NCI-H187 (cell line): ENCODE measurements at regions not wholly inside any gene's neighbourhood (a gene's known extent, or its start where the extent isn't known, plus 50 kb on each side); places are given as distances from the start of the nearest gene placed in this dataset.

Experiments
- DNase-seq, 2 experiments: peaks; one replicate each; lab custom pipeline; 2025; lab: John Stamatoyannopoulos, UW

- DNase-seq = no peak
These were observed 300.2 kb downstream of the FBXW7 start for GRCh38 chr4:152235718-152236117.

- DNase-seq = no peak
These were observed 301.3 kb downstream of the FBXW7 start for GRCh38 chr4:152234571-152234970.

GRCh38 chr4:152232271-152232670 is 303.6 kb downstream of the FBXW7 start:
- DNase-seq = no peak

- no peak for DNase-seq
These were observed 306.1 kb downstream of the FBXW7 start for GRCh38 chr4:152229782-152230289.

GRCh38 chr4:152225680-152226079 is 310.2 kb downstream of the FBXW7 start:
- no peak for DNase-seq

GRCh38 chr4:152224721-152225420 is 311.0 kb downstream of the FBXW7 start:
- DNase-seq = no peak

GRCh38 chr4:152224223-152224622 is 311.7 kb downstream of the FBXW7 start:
- no peak for DNase-seq

- DNase-seq = no peak
These were observed 312.3 kb downstream of the FBXW7 start for GRCh38 chr4:152223600-152223999.

- DNase-seq = no peak
These were observed 313.9 kb downstream of the FBXW7 start for GRCh38 chr4:152221816-152222516.

GRCh38 chr4:152220201-152220666 is 315.7 kb downstream of the FBXW7 start:
- DNase-seq = no peak

- no peak for DNase-seq
These were observed 317.3 kb downstream of the FBXW7 start for GRCh38 chr4:152218576-152218975.

GRCh38 chr4:152217896-152218295 is 318.0 kb downstream of the FBXW7 start:
- no peak for DNase-seq

GRCh38 chr4:152211936-152212653 is 323.8 kb downstream of the FBXW7 start:
- DNase-seq = no peak

GRCh38 chr4:152209772-152210493 is 326.0 kb downstream of the FBXW7 start:
- DNase-seq = no peak

- no peak for DNase-seq
These were observed 328.5 kb downstream of the FBXW7 start for GRCh38 chr4:152207378-152207720.

GRCh38 chr4:152206646-152207377 is 329.1 kb downstream of the FBXW7 start:
- DNase-seq = no peak

GRCh38 chr4:152206185-152206584 is 329.7 kb downstream of the FBXW7 start:
- no peak for DNase-seq

- DNase-seq = no peak
These were observed 333.5 kb downstream of the FBXW7 start for GRCh38 chr4:152202415-152202814.

- no peak for DNase-seq
These were observed 335.2 kb downstream of the FBXW7 start for GRCh38 chr4:152200511-152201333.

- DNase-seq = no peak
These were observed 338.7 kb downstream of the FBXW7 start for GRCh38 chr4:152197211-152197610.

- DNase-seq = no peak
These were observed 340.0 kb downstream of the FBXW7 start for GRCh38 chr4:152195888-152196287.
